ENCODE measurements at regions not wholly inside any gene's neighbourhood (a gene's known extent, or its start where the extent isn't known, plus 50 kb on each side); places are given as distances from the start of the nearest gene placed in this dataset.
"Not testable (repeated sequence)": the region's sequence is repeated elsewhere in the genome, so short reads cannot be mapped to it uniquely, and the experiment has no call there.

DNA sequence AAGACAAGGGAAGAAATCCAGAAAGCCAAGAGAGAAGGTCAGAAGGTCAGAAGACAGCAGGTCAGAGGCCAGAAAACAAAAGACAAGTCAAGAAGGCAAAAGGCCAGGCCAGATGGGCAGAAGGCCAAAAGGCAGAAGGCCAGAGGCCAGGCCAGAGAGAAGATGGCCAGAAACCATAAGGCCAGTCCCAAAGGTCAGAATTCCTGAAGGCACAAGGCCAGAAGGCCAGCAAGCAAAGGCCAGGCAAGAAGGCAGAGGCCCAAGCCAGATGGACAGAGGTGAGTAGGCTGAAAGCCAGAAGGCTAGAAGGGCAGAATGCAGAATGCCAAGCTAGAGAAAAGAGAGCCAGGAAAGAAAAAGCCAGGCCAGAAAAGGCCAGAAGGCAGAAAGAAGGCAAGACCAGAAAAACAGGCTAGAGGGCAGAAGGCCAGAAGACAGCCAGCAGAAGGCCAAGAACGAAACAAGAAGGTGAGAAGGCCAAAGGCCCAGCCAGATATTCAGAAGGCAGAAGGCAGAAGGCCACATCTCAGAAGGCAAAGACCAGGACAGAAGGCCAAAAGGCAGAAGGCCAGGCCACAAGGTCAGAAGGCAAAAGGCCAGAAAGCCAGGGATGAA lies 186.3 kb downstream of the TUBA3C start:
- DNase-seq (ENCODE audit: low read depth in 1 of 2, low spot score in 1 of 2) = no peak

DNA sequence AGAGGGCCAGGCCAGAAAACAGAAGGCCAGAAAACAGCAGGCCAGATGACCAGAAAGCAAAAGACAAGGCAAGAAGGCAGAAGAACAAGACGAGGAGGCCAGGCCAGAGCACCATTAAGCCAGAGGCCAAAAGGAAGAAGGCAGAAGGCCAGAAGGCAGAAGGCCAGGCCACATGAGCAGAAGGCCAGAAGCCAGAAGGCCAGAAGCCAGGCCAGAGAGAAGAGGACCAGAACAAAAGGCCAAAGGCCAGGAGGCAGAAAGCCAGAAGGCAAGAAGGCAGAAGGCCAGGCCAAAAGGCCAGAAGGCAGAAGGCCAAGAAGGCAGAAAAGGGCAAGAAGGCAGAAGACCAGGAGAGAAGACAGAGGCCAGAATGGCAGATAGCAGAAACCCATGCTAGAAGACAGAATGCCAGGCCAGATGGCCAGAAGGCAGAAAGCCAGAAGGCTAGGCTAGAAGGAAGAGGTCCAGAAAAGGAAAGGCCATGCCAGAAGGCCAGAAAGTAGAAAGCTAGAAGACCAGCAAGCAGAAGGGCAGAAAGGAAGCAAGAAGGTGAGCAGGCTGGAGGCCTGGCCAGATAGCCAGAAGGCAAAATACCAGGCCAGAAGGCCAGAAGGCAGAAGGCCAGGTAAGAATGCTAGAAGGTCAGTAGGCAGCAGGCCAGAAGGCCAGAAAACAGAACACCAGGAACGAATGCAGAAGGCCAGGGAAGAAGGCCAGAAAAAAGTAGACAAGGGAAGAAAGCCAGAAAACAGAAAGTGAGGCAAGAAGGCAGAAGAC lies 187.6 kb downstream of the TUBA3C start:
- no peak for DNase-seq (ENCODE audit: low read depth in 1 of 2, low spot score in 1 of 2)

DNA sequence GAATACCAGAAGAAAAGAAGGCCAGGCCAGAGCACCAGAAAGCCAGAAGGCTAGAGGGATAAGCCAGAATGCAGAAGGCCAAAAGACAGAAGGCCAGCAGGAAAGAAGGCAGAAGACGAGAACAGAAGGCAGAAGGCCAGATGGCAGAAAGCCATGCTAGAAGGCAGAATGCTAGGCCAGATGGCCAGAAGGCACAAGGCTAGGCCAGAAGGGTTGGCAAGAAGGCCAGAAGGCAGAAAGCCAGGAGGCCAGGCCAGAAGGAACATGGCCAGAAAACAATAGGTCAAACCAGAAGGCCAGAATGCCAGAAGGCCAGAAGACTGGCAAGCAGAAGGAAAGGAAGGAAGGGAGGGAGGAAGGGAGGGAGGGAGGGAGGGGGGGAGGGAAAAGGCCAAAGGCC lies 188.8 kb downstream of the TUBA3C start:
- DNase-seq (ENCODE audit: low read depth in 1 of 2, low spot score in 1 of 2) = no peak

DNA sequence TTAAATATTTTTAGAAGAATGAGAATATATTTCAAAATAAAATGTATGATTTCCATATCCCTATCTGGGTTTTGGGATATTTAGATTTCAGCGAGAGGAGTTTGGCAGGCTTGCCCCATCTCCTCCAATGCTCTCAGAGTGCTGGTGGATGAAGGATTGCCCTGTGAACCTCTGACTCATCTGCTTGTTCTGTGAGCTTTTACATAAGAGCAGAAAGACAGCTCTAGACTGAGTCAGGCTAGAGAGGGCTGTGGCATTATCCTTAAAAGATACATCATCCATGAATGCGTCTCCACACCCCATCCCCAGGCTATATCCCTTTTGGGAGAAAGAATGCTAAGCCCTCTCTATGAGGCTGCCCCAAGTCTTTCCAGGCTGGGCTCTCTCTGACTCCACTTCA lies 190.6 kb downstream of the TUBA3C start:
- no peak for DNase-seq (ENCODE audit: low read depth in 1 of 2, low spot score in 1 of 2)

DNA sequence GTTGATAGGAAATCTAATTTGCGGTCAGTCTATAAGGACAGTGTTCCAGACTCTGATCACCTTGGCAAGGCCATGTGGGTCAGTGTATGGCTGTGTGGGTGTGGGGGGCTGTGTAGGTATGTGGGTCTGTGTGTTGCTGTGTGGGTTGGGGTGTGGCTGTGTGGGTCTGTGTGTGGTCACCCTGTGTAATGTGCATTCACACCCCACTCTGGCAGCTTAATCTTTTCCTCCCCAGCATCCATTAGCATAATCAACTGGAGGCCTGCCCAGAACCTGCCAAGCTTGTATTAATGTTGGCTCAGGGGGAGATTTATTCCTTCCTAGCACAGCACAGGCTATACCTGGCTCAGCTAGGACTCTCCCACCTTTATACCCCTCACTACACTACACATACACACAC lies 203.2 kb downstream of the TUBA3C start:
- no peak for DNase-seq (ENCODE audit: low read depth in 1 of 2, low spot score in 1 of 2)

DNA sequence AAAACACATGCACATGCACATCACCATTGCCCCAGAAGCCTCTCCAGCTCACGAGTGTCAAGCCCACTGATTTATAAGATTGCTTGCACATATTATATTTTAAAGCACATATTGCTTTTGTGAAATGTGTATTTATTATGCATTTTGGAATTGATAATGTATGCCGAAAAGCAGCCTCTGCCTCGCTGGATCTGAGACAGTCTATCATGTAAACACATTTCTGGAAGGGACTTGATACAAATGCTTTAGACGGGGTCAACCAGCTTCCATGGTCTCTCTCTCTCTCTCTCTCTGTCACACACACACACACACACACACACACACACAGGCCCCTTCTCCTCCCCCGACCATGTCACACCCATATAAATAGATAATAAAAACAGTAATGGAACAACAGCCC lies 203.8 kb downstream of the TUBA3C start:
- DNase-seq (ENCODE audit: low read depth in 1 of 2, low spot score in 1 of 2) = no peak

DNA sequence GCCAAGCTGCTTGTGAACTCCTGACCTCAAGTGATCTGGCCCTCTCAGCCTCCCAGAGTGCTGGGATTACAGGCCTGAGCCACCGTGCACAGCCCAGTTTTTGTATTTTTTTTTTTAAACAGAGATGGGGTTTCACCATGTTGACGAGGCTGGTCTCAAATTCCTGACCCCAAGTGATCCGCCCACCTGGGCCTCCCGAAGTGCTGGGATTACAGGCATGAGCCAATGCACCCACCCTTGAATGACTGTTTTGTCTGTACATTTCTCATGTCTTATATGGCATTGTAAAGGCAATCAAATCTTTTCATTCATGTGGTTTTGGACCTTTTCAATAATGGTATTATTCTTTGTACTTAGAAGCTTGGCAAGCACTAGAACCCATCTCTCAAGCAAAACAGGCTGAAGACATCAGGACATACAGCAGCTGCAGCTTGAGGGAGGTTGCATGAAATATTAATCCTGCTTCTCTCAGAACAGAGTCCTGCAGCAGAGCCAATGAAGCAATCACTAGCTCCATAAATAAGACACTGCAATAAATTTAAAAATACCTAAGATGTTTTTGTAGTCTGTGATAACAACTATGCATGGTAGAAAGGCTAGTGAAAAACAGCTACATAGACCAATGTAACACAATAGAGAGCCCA lies 209.9 kb downstream of the TUBA3C start:
- no peak for DNase-seq (ENCODE audit: low read depth in 1 of 2, low spot score in 1 of 2)

DNA sequence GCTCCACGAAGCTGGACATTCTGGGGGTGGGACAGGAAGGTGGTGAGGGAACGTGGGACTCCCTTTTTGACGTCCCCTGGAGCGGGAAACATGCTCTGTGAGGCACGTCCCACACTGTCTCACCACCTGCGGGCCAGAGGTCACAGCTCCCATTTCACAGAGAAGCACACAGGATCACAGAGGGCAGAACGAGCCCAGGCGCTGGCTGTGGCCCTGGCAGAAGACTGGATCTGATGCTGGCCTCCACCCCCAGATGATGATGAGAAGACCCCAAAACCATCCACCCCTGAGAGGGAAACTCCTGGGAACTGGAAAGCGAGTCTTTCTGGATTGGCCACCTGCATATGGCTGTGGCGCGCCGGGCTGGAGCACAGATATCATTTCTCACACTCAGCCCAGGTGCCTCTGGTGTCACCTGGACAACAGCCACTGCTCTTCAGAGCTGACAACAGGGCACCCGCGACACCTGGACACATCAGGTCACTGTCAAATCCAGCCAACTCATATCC lies 216.2 kb downstream of the TUBA3C start:
- DNase-seq (ENCODE audit: low read depth in 1 of 2, low spot score in 1 of 2) = no peak

DNA sequence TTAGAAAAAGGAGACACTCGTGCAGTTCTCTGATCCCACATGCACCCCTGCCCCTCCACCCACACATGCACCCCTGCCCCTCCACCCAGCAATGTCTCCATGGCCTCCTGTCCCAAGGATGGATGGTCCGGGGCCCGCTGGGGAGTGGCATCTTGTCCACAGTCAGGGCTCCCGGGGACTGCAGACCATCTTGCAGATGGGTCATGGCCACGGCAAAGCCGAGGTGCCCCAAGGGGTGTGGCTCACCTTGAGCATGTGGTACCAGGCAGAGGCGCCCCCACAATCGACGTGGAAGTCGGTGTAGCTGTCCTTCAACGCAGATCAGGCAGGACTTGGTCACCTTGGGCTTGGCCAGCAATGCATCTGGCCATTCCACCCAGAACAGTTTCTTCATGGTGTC lies 216.7 kb downstream of the TUBA3C start:
- DNase-seq (ENCODE audit: low read depth in 1 of 2, low spot score in 1 of 2) = no peak

DNA sequence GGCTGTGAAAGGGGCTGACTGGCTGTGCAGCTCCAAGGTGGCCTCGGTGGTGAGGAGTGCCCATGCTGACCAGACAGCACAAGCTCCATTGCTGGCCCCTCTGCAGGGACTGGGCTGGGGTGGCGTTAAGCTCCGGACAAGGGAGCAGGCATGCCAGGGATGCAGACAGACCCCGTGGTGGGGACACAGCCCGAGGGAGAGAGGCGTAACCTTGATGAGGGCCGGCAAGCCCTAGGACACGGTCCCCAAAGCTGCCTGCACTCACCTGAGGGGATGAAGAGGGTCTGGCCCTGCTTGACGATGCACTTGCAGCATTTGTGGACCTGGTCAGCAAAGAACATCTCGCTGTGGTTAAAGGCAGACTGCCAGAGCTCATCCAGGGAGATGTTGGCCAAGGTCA lies 217.9 kb downstream of the TUBA3C start:
- DNase-seq (ENCODE audit: low read depth in 1 of 2, low spot score in 1 of 2) = not testable (repeated sequence)

DNA sequence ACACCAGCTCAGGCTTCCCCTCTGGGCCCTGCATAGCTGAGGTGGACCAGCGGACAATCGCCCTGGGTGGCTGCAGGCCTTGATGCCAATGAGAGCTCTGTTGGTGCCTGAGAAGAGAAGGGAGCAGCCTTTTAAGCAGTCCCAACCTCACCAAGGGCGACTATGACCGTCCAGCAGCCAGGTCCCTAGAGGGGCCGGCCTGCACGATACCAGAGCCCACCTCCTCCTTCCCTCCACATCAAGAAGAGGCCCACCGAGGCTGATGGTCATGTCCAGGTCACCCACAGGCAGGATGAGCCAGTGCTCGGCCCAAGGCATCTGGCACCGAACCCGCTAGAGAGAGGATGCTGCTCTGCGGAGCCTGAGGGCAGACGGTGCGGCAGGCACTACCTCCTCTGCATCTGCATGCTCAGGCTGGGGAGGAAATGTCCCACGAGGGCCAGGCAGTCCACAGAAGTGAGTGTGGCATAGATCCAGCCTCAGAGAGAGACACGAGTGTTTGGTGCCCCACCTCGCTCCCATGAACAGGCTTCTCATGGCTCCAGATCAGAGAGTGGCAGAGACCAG lies 219.4 kb downstream of the TUBA3C start:
- no peak for DNase-seq (ENCODE audit: low read depth in 1 of 2, low spot score in 1 of 2)

DNA sequence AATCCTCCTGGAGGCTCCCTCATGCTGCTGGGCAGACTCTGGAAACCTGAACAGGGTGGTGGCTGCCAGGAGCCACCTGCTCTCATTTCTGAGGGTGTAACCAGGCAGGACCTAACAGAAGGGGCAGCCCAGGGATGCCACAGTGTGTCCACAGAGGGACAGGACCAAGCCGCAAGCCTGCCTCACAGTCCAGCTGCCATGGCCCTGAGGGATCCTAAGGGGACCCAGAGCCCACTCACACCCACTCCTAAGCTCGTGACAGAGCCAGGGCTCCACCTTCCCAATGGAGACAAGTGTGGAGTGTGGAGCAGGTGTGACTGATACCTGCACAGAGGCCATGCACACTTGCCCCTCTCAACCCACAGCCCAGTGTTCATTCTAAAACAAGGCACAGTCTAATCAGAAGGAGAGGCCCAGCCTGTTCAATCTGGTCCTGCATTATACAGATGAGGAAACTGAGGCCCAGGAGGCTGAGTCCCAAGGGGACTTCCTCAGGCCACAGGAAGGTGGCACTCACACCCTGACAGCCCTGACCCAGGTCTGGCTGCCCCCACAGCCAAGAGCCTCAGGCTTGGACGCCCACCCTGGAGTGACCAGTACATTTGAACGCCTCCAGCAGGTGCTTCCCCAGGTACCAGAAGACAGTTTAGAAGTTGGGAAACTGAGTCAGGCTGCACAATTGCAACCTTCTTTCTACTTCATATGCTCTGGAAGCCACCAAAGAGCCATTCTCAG lies 220.1 kb downstream of the TUBA3C start:
- no peak for DNase-seq (ENCODE audit: low read depth in 1 of 2, low spot score in 1 of 2)

DNA sequence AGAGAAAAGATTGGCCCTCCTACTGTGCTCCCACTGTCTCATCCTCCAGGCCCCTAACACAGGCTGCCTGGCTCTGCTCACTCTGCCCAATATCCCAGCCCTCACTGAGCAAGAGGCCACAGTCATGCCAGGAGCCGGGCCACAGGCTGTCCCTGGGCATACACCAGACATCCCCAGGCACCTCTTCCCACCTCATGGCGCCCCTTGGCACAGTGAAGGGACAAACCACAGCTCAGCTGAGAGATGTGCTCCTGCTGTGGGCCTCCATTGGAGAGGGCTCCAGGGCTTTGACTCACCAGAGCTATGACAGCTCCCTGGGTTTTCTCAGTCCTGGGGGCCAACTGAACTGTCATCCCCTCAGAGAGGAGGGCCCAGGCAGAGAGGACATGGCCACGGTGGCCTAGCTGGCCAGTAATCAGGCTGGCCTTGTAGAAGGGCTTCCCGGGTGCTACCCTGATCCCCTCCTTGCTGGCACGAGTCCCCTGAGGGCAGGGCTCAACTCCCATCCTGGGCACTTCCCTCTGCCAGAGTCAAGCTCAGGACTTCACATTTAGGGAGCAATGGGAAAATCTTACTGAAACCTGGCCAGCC lies 220.9 kb downstream of the TUBA3C start:
- DNase-seq (ENCODE audit: low read depth in 1 of 2, low spot score in 1 of 2) = no peak

DNA sequence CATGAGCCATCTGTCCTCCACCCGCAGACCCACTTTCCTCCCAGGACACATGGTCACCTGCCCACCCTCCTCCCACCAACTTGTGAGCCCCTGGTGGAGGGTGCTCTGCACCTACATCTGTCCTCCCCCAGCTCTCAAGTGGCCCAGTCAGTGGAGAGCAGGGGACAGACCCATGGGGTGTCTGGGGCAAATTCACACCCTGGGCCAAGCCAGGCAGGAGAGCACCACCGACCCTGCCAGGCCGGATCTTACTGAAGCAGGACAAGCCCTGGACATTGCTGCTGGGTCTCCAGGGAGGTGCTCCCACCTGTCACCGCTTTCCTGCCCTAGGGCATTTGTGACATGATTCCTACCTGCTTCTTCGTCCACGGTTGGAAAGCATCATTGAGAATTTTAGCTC lies 221.6 kb downstream of the TUBA3C start:
- no peak for DNase-seq (ENCODE audit: low read depth in 1 of 2, low spot score in 1 of 2)

DNA sequence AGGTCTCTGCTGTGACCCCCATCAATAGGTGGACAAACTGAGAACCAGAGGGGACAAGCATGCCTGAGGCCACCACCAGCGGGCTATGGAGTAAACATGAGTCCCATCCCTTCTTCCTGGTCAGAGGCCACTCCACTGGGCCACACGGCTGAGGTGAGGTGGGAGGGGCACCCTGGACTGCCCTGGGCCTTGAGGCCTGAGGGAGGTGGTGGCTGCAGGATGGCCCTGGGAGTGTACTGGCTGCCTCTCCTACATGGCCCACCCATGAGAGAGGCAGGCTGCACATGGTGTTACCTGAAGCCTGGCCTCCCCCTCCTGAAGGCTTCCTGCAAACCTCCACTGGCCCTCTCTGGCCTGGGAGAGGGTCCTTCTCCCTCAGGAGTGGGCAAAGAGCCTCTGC lies 222.4 kb downstream of the TUBA3C start:
- no peak for DNase-seq (ENCODE audit: low read depth in 1 of 2, low spot score in 1 of 2)

DNA sequence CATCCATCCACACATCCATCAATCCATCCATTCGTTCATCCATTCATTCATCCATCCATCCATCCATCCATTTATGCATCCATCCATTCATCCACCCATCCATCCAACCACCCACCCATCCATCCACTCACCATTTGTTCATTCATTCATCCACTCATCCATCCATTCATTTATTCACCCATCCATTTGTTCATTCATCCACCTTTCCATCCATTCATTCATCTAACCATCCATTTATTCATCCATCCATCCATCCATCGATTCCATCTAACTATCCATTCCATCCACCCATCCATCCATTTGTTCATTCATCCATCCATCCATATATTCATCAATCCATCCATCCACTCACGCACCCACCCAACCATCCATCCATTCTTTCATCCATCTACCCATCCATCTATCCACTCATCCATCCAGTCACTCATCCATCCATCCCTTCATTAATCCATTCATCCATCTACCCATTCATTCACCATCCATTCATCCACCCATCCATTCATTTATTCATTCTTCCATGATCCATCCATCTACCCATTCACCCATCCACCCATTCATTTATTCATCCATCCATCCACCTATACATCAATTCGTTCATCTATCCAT lies 225.0 kb downstream of the TUBA3C start:
- DNase-seq (ENCODE audit: low read depth in 1 of 2, low spot score in 1 of 2) = no peak

DNA sequence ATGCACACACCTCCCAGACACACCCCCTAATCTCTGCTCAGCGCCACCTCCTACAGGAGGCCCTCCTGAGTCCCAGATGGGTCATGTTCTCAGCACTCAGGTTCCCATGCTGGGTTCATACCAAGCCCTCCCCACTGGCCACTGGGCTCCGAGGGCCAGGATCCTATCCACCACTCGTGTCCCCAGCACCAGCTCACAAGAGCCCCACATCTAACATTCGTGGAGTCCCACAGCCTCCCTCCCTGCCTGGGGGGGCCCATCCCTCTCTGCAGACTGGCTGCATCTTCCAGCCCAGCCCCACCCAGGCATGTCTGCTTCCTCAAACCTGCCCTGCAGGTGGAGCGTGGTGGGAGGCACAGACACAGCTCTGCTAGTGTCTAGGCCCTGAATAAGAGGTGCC lies 227.4 kb downstream of the TUBA3C start:
- DNase-seq (ENCODE audit: low read depth in 1 of 2, low spot score in 1 of 2) = no peak

DNA sequence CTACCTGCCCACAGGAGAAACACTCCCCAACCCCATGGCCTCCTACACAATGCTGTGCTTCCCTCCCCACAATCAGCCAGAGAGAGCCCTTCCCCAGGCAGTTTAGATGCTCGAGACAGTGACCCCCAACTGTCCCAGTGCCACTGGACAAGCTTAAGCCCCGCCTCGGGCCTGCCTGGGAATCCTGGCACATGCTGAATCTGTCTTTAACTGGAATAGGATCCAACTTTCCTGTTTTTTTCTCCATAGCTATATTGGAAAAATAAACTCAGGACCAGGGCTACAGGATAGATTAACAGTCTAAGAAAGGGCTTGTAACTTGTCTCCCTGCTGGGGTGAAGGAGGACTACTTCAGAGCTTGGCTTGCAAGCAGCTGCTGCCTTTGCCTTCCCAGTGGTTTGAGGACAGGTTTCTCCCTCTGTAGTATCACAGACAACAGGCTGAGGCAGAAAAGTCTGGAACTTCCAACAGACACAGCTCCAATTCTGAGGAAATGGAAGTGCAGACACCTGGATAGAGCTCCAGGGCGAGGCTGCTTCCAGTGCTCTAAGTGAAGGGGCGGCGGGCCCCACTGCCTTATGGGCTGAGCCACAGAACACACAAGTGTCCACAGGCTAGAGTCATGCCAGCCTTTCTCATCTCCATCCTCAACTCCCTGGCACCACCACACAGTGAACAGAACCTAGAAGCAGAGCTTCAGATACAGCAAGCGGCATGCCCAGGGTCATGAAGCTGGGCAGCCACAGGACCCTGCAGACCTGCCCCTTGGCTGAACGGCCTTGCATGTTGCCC lies 228.3 kb downstream of the TUBA3C start:
- no peak for DNase-seq (ENCODE audit: low read depth in 1 of 2, low spot score in 1 of 2)

DNA sequence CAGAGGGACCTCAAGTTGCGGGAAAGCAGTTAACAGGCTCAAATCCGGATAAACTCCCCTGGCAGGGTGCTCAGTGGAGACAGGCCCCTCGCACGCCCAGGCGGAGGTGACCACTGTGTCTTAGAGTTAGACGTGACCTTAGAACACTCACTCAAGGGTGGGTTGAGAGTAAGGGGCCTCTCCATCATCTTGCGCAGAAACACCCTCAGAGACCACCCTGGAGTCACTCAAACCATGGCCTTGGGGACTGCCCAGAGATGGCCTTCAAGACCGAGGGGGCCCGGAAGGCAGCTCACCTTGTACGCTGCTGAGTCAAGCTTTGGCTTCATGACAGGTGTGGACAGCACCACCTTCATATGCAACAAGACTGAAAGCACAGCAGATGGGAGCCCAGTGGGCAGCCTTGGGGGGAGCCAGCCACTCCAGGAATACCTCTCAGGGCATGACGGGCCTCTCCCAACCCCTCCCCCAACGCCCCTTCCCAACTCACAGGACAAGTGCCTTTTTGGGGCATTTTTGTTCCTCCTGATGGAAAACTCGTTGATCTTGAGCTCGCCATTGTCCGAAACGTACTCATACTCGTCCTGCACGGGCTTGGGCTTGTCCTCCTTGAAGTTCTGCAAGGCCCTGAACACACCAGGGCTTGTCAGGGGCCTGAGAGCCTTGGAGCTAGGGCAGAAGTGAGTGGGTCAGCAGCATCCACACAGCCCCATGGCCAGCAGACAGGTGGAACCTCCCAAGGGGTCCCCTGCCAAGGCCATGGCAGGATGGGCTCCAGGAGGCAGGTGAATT lies 229.2 kb downstream of the TUBA3C start:
- DNase-seq (ENCODE audit: low read depth in 1 of 2, low spot score in 1 of 2) = no peak

All from stimulated activated CD4-positive, alpha-beta T cell treated with anti-CD3 and anti-CD28 coated beads, Interleukin-15, amount 100 ng/mL, for 1 hour (primary cell).